Parathyroid adenoma (tissue), 2 donors: ENCODE measurements at regions not wholly inside any gene's neighbourhood (a gene's known extent, or its start where the extent isn't known, plus 50 kb on each side); places are given as distances from the start of the nearest gene placed in this dataset.

ENCODE experiments used
- H2AFZ ChIP-seq: fragments of 300-600 bp; sonication (generic); one replicate; pipeline ENCODE4 v1.7.0; 2017; ENCODE audit warnings: antibody characterized with exemption, mild to moderate bottlenecking
- H3K27ac ChIP-seq: fragments of 300-600 bp; sonication (generic); one replicate; pipeline ENCODE4 v1.7.0; 2017
- H3K27me3 ChIP-seq: fragments of 300-600 bp; sonication (generic); one replicate; pipeline ENCODE4 v1.7.0; 2017; ENCODE audit warnings: low read length; ENCODE audit not compliant: control insufficient read depth, insufficient read depth
- H3K36me3 ChIP-seq: fragments of 300-600 bp; sonication (generic); one replicate; pipeline ENCODE4 v1.7.0; 2017; ENCODE audit warnings: low read length; ENCODE audit not compliant: control insufficient read depth, insufficient read depth
- H3K4me1 ChIP-seq: fragments of 300-600 bp; sonication (generic); one replicate; pipeline ENCODE4 v1.7.0; 2017; ENCODE audit warnings: control low read depth
- H3K4me2 ChIP-seq: fragments of 300-600 bp; sonication (generic); one replicate; pipeline ENCODE4 v1.7.0; 2017; ENCODE audit warnings: low read length
- H3K4me3 ChIP-seq: fragments of 300-600 bp; sonication (generic); one replicate; pipeline ENCODE4 v1.7.0; 2017; ENCODE audit warnings: low read depth, low read length
- H3K79me2 ChIP-seq: fragments of 300-600 bp; sonication (generic); one replicate; pipeline ENCODE4 v1.7.0; 2017; ENCODE audit warnings: control low read depth
- H3K9ac ChIP-seq: fragments of 300-600 bp; sonication (generic); one replicate; pipeline ENCODE4 v1.7.0; 2017; ENCODE audit warnings: mild to moderate bottlenecking
- H3K9me3 ChIP-seq: fragments of 300-600 bp; sonication (generic); one replicate; pipeline ENCODE4 v1.7.0; 2017; ENCODE audit warnings: low read length; ENCODE audit not compliant: control insufficient read depth
- CTCF ChIP-seq: fragments of 300-600 bp; sonication (generic); IDR thresholded peaks from one replicate; pipeline ENCODE4 v1.7.0; 2017; ENCODE audit warnings: antibody characterized with exemption, mild to moderate bottlenecking
- donor health status: primary hyperparathyroidism.

- Histone ChIP-seq H3K79me2 (no peaks in the 10 kb centered on the region), H3K9me3 (no peaks in the 10 kb centered on the region), H2AFZ (peak overlapping the region; percentile 36), H3K36me3 (no peaks in the 10 kb centered on the region), H3K4me3 (no peak overlapping the region), H3K27ac (peak overlapping the region; percentile 12), H3K9ac (no peak overlapping the region), H3K4me2 (no peak overlapping the region), H3K27me3 (peaks cover 4% of the 10 kb centered on the region), H3K4me1 (peaks cover 6% of the 10 kb centered on the region)
- no peak for TF ChIP-seq CTCF
Measured at GRCh38 chr17:33526717-33527116, 233.6 kb upstream of the ASIC2 start.

- H3K4me1 ChIP-seq = peaks cover 6% of the 10 kb centered on the region
- no peak overlapping the region for H3K9ac ChIP-seq
- no peak overlapping the region for H3K4me3 ChIP-seq
- H3K79me2 ChIP-seq = no peaks in the 10 kb centered on the region
- no peaks in the 10 kb centered on the region for H3K9me3 ChIP-seq
- no peak for TF ChIP-seq CTCF
- no peaks in the 10 kb centered on the region for H3K36me3 ChIP-seq
- no peak overlapping the region for H3K4me2 ChIP-seq
- no peak overlapping the region for H2AFZ ChIP-seq
- no peak overlapping the region for H3K27ac ChIP-seq
- peaks cover 4% of the 10 kb centered on the region for H3K27me3 ChIP-seq
Measured at GRCh38 chr17:33527290-33527689, 234.2 kb upstream of the ASIC2 start.

GRCh38 chr17:33528846-33529245 is 235.8 kb upstream of the ASIC2 start:
- H3K9ac ChIP-seq = no peak overlapping the region
- no peak for TF ChIP-seq CTCF
- H2AFZ ChIP-seq = no peak overlapping the region
- H3K36me3 ChIP-seq = no peaks in the 10 kb centered on the region
- no peaks in the 10 kb centered on the region for H3K9me3 ChIP-seq
- peaks cover 6% of the 10 kb centered on the region for H3K4me1 ChIP-seq
- peaks cover under 1% of the 10 kb centered on the region for H3K27me3 ChIP-seq
- H3K27ac ChIP-seq = no peak overlapping the region
- H3K4me3 ChIP-seq = no peak overlapping the region
- H3K4me2 ChIP-seq = no peak overlapping the region
- H3K79me2 ChIP-seq = no peaks in the 10 kb centered on the region

GRCh38 chr17:33529816-33530215 is 236.7 kb upstream of the ASIC2 start:
- no peaks in the 10 kb centered on the region for H3K27me3 ChIP-seq
- H3K36me3 ChIP-seq = no peaks in the 10 kb centered on the region
- TF ChIP-seq CTCF = no peak
- no peak overlapping the region for H3K4me2 ChIP-seq
- no peaks in the 10 kb centered on the region for H3K9me3 ChIP-seq
- no peaks in the 10 kb centered on the region for H3K79me2 ChIP-seq
- no peak overlapping the region for H3K27ac ChIP-seq
- no peak overlapping the region for H3K9ac ChIP-seq
- H3K4me1 ChIP-seq = peaks cover 6% of the 10 kb centered on the region
- no peak overlapping the region for H3K4me3 ChIP-seq
- no peak overlapping the region for H2AFZ ChIP-seq

GRCh38 chr17:33531311-33531710 is 238.2 kb upstream of the ASIC2 start:
- Histone ChIP-seq H3K36me3 (no peaks in the 10 kb centered on the region), H3K4me2 (no peak overlapping the region), H2AFZ (no peak overlapping the region), H3K9ac (no peak overlapping the region), H3K4me3 (no peak overlapping the region), H3K9me3 (no peaks in the 10 kb centered on the region), H3K4me1 (peaks cover 3% of the 10 kb centered on the region), H3K27ac (no peak overlapping the region), H3K79me2 (no peaks in the 10 kb centered on the region), H3K27me3 (no peaks in the 10 kb centered on the region)
- no peak for TF ChIP-seq CTCF
